ENCODE measurements at regions not wholly inside any gene's neighbourhood (a gene's known extent, or its start where the extent isn't known, plus 50 kb on each side); places are given as distances from the start of the nearest gene placed in this dataset.

DNA sequence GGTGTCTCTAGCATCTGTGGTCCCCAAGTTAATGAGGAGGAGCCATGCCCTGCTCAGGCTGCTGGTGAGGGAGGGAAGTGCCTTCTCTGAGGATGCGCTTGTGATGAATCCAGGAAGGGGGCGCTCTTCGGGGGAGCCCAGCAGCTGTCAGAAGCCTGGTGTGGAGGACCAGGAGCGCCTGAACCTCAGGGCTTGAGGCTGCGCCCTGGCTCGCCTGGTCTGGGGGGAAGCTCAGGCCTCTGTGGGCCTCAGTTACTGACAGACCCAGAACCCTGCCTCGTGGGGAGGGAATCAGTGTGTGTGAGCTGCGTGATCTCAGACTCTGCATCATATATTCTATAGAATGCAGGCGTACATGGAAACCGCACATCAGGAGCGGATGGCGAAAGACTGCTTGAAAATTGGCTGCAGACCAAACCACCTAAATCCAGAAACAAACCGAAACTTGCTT lies 126.1 kb downstream of the SEC14L1 start:
- H3K4me3 ChIP-seq (ENCODE audit: low read depth, low read length) = no peak overlapping the region
- TF ChIP-seq, protein P1, sequence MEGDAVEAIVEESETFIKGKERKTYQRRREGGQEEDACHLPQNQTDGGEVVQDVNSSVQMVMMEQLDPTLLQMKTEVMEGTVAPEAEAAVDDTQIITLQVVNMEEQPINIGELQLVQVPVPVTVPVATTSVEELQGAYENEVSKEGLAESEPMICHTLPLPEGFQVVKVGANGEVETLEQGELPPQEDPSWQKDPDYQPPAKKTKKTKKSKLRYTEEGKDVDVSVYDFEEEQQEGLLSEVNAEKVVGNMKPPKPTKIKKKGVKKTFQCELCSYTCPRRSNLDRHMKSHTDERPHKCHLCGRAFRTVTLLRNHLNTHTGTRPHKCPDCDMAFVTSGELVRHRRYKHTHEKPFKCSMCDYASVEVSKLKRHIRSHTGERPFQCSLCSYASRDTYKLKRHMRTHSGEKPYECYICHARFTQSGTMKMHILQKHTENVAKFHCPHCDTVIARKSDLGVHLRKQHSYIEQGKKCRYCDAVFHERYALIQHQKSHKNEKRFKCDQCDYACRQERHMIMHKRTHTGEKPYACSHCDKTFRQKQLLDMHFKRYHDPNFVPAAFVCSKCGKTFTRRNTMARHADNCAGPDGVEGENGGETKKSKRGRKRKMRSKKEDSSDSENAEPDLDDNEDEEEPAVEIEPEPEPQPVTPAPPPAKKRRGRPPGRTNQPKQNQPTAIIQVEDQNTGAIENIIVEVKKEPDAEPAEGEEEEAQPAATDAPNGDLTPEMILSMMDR (conservative IDR thresholded peaks at IDR 0.05; ENCODE audit: low read depth, low read length) = peak; percentile 50
- no peak for DNase-seq (ENCODE audit: low read depth)

- no peak for DNase-seq (ENCODE audit: low read depth)
- no peak overlapping the region for H3K4me3 ChIP-seq (ENCODE audit: low read depth, low read length)
- TF ChIP-seq, protein P1 (conservative IDR thresholded peaks at IDR 0.05; ENCODE audit: low read depth, low read length) = no peak
Observed at GRCh38 chr17:77269696-77270681, 129.2 kb downstream of the SEC14L1 start.

DNA sequence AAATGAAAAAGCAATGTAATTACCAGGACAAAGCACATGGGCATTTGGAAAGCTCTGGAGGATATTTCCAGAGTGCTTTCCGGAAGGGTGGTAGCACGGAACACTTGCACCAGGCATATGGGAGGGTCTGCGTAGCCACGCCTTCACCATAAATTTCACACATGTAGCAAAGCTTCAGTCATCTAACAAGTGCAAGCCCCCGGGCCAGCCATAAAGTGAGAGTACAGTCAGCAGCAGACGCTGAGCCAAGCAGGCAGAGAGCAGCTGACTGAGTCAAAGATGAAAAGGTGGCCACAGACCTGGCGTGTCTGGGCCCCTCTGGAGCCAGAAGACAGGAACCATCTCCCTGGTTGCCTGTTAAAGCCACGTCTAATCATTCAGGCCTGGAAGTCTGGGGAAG lies 130.6 kb downstream of the SEC14L1 start:
- no peak overlapping the region for H3K4me3 ChIP-seq (ENCODE audit: low read depth, low read length)
- DNase-seq (ENCODE audit: low read depth) = no peak
- TF ChIP-seq, protein P1 (conservative IDR thresholded peaks at IDR 0.05; ENCODE audit: low read depth, low read length) = no peak

DNA sequence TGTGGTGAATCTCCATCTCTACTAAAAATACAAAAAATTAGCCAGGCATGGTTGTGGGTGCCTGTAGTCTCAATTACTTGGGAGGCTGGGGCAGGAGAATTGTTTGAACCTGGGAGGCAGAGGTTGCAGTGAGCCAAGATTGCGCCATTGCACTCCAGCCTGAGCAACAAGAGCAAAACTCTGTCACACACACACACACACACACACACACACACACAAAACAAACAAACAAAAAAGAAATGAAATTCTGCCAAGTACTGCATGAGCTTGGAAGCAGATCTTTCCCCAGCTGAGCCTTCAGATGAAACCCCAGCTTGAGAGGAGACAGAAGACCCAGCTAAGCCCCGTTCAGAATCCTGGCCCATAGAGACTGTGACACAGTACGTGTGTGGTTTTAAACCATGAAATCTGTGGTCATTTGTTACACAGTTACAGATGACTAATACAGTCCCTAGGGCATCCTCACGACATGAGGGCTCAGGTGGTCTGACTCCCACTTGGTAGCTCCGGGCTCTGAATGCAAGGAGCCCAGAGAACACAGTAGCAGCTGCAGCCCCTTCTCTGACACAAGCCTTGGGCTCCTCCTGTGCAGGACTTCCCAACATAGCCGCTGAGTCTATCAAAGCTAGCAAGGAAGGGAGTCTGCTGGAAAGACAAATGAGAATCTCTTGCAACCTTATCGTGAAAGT lies 132.8 kb downstream of the SEC14L1 start:
- no peak overlapping the region for H3K4me3 ChIP-seq (ENCODE audit: low read depth, low read length)
- TF ChIP-seq, protein P1 (conservative IDR thresholded peaks at IDR 0.05; ENCODE audit: low read depth, low read length) = no peak
- no peak for DNase-seq (ENCODE audit: low read depth)

DNA sequence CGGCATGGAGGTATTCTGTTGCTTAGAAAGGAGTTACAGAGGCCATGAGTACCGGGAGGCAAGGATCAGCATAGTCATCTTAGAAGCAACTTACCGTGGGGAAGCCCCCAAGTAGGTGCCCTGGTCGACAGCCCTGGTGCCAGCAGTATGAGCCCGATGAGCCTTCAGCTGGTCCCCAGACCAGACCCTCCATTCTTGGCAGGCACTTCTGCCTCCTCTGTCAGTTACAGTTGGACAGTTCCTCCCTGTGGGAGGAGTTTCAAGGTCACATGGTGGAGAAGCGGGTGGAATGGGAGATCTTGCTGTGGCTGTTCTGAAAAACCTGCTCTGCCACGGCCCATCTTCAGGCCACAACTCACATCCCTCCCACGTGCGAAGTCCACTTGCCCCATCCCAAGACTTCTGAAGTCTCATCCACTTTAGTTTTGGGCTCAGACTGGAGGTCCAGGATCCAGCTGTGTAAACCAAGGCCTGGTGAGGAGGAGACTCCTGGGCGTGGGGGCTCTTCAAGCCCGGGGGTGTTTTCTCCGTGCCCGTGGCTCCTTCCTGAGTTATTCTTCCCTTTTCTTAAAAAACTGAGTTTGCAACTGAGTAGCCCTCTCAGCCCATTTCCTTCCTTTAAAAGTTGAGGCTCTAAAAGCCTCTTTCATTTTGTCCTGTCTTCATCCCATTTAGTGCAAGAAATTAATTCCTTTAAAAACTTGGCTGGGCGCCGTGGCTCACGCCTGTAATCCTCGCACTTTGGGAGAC lies 133.5 kb downstream of the SEC14L1 start:
- TF ChIP-seq, protein P1 (conservative IDR thresholded peaks at IDR 0.05; ENCODE audit: low read depth, low read length) = no peak
- no peak overlapping the region for H3K4me3 ChIP-seq (ENCODE audit: low read depth, low read length)
- no peak for DNase-seq (ENCODE audit: low read depth)

DNA sequence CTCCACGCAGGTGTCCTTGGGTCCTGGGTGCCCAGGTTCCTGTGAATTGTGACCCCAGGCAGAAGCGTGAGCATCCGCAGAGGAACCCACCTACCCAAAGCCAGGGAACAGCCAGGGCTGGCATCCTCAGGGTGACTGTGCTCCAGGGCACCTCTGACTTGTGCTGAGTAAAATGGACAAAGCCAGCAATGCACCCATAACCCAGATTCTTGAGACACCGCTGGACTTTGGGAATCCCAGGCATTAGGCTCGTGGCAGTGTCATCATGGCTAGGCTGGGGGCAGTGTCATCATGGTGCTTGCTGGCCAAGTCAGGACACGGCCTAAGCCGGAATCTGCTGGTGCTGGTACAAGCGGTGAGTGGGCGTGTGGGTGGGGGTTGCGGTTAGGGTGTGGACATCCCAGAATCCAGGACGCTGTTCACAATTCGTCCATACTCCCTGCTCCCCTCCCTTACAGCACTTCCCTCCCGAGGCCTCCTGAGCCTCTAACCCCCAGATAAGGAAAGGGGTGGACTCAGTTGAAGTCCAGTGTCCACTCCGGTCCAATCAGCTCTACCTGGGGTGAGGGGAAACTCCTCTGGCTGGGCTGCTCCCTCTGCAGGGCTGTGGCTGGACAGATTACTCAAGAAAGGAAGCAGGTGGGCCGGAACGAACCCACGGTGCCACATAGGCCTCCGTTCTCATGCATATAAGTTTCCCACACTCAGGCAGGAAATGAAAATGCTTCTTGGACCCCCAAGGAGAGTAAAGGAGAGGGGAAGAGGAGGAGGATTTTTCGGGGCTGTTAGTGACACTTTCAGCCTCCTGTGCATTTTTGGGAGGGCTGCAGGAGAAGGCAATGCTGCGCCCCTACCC lies 138.9 kb downstream of the SEC14L1 start:
- H3K4me3 ChIP-seq (ENCODE audit: low read depth, low read length) = no peak overlapping the region
- DNase-seq (ENCODE audit: low read depth) = no peak
- TF ChIP-seq, protein P1 (conservative IDR thresholded peaks at IDR 0.05; ENCODE audit: low read depth, low read length) = peak; percentile 18
